ENCODE measurements at regions not wholly inside any gene's neighbourhood (a gene's known extent, or its start where the extent isn't known, plus 50 kb on each side); places are given as distances from the start of the nearest gene placed in this dataset.

- intact Hi-C loops (cut with micrococcal nuclease; ENCODE audit: unreplicated experiment) = no loop called here
- Histone ChIP-seq H3K9ac (ENCODE audit: insufficient read depth, low read depth, low read length) (no peak overlapping the region), H3K4me3 (replicated peaks in 1 of 3; ENCODE audit: insufficient read depth in 1 of 3, low read depth in 2 of 3, low read length in 3 of 3) (no peak overlapping the region), H3K27me3 (ENCODE audit: control insufficient read depth in 1 of 2, insufficient read depth in 2 of 2, low read length in 2 of 2) (peaks cover 5 to 48% of the 10 kb centered on the region in 2 experiments; a peak in 4 of 5 replicates), H4K20me1 (ENCODE audit: insufficient read depth, low read length) (no peaks in the 10 kb centered on the region), H3K9me3 (ENCODE audit: low read length) (no peaks in the 10 kb centered on the region; the same call in 1 of the 2 replicates), H3K4me2 (ENCODE audit: low read depth, low read length) (no peak overlapping the region), H3K79me2 (ENCODE audit: insufficient read depth, low read length) (no peaks in the 10 kb centered on the region), H3K36me3 (replicated peaks in 1 of 2; ENCODE audit: control insufficient read depth in 1 of 2, insufficient read depth in 2 of 2, low read length in 2 of 2) (no peaks in the 10 kb centered on the region), H2AFZ (ENCODE audit: low read length) (no peak overlapping the region), H3K27ac (ENCODE audit: extremely low read length, insufficient read depth, low read length) (no peak overlapping the region), H3K4me1 (ENCODE audit: insufficient read depth, low read length) (peaks cover 15% of the 10 kb centered on the region)
- FAIRE-seq (no peak), ATAC-seq (no peak), DNase-seq (ENCODE audit: low spot score) (no peak)
- 10% methylated on average over 12 of the region's 15 CpGs for WGBS (ENCODE audit: low lambda C conversion rate)
- no TSS peak for BruUV-seq (replicated peaks)
- ChIA-PET POLR2A (no interaction called here), CTCF (ENCODE audit: low intra/inter-chr PET ratio, low total read pairs) (no interaction called here)
- in situ Hi-C loops (cut with HindIII; ENCODE audit: extremely low pct_ligation_motif_present, low pct_unique_long_range_greater_than_20kb) = no loop called here
- no peak for TF ChIP-seq RARG (CRISPR knock-in tag; IDR thresholded peaks at IDR 0.05; ENCODE audit: low read depth)
These were observed 59.3 kb upstream of the DIO3 start for GRCh38 chr14:101501858-101502615.

GRCh38 chr14:101502761-101503392 lies 58.4 kb upstream of the DIO3 start:
- H3K36me3 ChIP-seq (replicated peaks in 1 of 2; ENCODE audit: control insufficient read depth in 1 of 2, insufficient read depth in 2 of 2, low read length in 2 of 2) = no peaks in the 10 kb centered on the region
- in situ Hi-C loops (cut with HindIII; ENCODE audit: extremely low pct_ligation_motif_present, low pct_unique_long_range_greater_than_20kb) (no loop called here), intact Hi-C loops (cut with micrococcal nuclease; ENCODE audit: unreplicated experiment) (no loop called here)
- 68% methylated on average over 9 of the region's 18 CpGs for WGBS (ENCODE audit: low lambda C conversion rate)
- no peak overlapping the region for H2AFZ ChIP-seq (ENCODE audit: low read length)
- no peak overlapping the region for H3K4me3 ChIP-seq (replicated peaks in 1 of 3; ENCODE audit: insufficient read depth in 1 of 3, low read depth in 2 of 3, low read length in 3 of 3)
- H3K27ac ChIP-seq (ENCODE audit: extremely low read length, insufficient read depth, low read length) = no peak overlapping the region
- H3K9me3 ChIP-seq (ENCODE audit: low read length) = no peaks in the 10 kb centered on the region; the same call in 1 of the 2 replicates
- no peak overlapping the region for H3K4me2 ChIP-seq (ENCODE audit: low read depth, low read length)
- no peaks in the 10 kb centered on the region for H4K20me1 ChIP-seq (ENCODE audit: insufficient read depth, low read length)
- ATAC-seq = no peak
- H3K4me1 ChIP-seq (ENCODE audit: insufficient read depth, low read length) = peaks cover 15% of the 10 kb centered on the region
- H3K79me2 ChIP-seq (ENCODE audit: insufficient read depth, low read length) = no peaks in the 10 kb centered on the region
- H3K27me3 ChIP-seq (ENCODE audit: control insufficient read depth in 1 of 2, insufficient read depth in 2 of 2, low read length in 2 of 2) = peaks cover 5 to 54% of the 10 kb centered on the region in 2 experiments; a peak in 4 of 5 replicates
- no peak for DNase-seq (ENCODE audit: low spot score)
- ChIA-PET CTCF (ENCODE audit: low intra/inter-chr PET ratio, low total read pairs) (no interaction called here), POLR2A (no interaction called here)
- no TSS peak for BruUV-seq (replicated peaks)
- no peak overlapping the region for H3K9ac ChIP-seq (ENCODE audit: insufficient read depth, low read depth, low read length)
- no peak for TF ChIP-seq ZXDC (CRISPR knock-in tag; IDR thresholded peaks at IDR 0.05)
- no peak for TF ChIP-seq ZFYVE20 (CRISPR knock-in tag; IDR thresholded peaks at IDR 0.05; ENCODE audit: borderline replicate concordance, low read depth)
- no peak for TF ChIP-seq ZNF770 (CRISPR knock-in tag; IDR thresholded peaks at IDR 0.05)
- no peak for TF ChIP-seq ZBTB14 (CRISPR knock-in tag; IDR thresholded peaks at IDR 0.05)
- TF ChIP-seq SNAI1 (CRISPR knock-in tag; IDR thresholded peaks at IDR 0.05; ENCODE audit: borderline replicate concordance) = no peak
- no peak for TF ChIP-seq ELK4 (CRISPR knock-in tag; IDR thresholded peaks at IDR 0.05; ENCODE audit: borderline replicate concordance)
- no peak for TF ChIP-seq ZNF484 (CRISPR knock-in tag; IDR thresholded peaks at IDR 0.05; ENCODE audit: borderline replicate concordance, low read depth)
- FAIRE-seq = no peak
